ENCODE measurements at regions not wholly inside any gene's neighbourhood (a gene's known extent, or its start where the extent isn't known, plus 50 kb on each side); places are given as distances from the start of the nearest gene placed in this dataset.

- H3K27me3 ChIP-seq (replicated peaks in 2 of 5; ENCODE audit: control insufficient read depth in 4 of 5, insufficient read depth in 5 of 5, low read length in 4 of 5) = peaks cover 0 to 12% (median 2%) of the 10 kb centered on the region in 5 experiments
- H3K4me3 ChIP-seq (ENCODE audit: control insufficient read depth in 1 of 7, extremely low read depth in 1 of 7, insufficient read depth in 4 of 7, low read depth in 2 of 7, low read length in 6 of 7) = no peak overlapping the region
- ChIA-PET CTCF (no interaction called here), POLR2A (no interaction called here)
- DNase-seq = no peak
- no peak overlapping the region for H3K27ac ChIP-seq (ENCODE audit: insufficient read depth in 1 of 2, low read depth in 1 of 2, low read length in 2 of 2, poor library complexity in 1 of 2, severe bottlenecking in 2 of 2)
- no peaks in the 10 kb centered on the region for H3K4me1 ChIP-seq (ENCODE audit: control extremely low read depth in 1 of 4, control insufficient read depth in 4 of 4, insufficient read depth in 4 of 4, low read length in 3 of 4)
- 92% methylated on average over 8 of the region's 10 CpGs for WGBS (ENCODE audit: insufficient coverage)
- no peaks in the 10 kb centered on the region for H3K36me3 ChIP-seq (ENCODE audit: control insufficient read depth in 4 of 4, insufficient read depth in 4 of 4, low read length in 3 of 4)
- H3K9me3 ChIP-seq (ENCODE audit: control extremely low read depth in 1 of 5, control insufficient read depth in 4 of 5, insufficient read depth in 2 of 5, low read depth in 1 of 5, low read length in 4 of 5) = no peaks in the 10 kb centered on the region
Observed at GRCh38 chr1:8089535-8090228, 63.6 kb upstream of the ERRFI1 start.

DNA sequence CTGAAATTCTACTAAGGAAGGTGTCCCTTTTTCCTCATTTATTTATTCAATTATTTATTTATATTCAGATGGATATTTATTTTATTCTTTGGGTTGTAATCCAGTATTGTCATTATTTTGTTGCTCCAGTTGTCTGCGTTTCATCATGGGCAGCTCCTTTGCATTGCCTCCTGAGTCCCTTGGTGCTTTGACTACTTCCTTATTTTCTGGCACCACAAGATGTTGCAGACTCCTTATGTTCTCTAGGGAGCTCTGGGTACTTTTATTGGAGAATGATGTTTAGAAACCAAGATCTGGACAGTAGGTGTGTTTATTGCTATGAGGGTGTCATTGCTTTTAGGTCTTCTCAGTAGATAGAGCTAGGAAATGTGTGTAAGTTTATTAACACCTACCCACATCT, 59.9 kb upstream of the ERRFI1 start:
- WGBS (ENCODE audit: insufficient coverage) = no CpG with 5 or more reads among the region's 1 CpG
- Histone ChIP-seq H3K4me1 (ENCODE audit: control extremely low read depth in 1 of 4, control insufficient read depth in 4 of 4, insufficient read depth in 4 of 4, low read length in 3 of 4) (no peaks in the 10 kb centered on the region), H3K4me3 (ENCODE audit: control insufficient read depth in 1 of 7, extremely low read depth in 1 of 7, insufficient read depth in 4 of 7, low read depth in 2 of 7, low read length in 6 of 7) (no peak overlapping the region), H3K9me3 (ENCODE audit: control extremely low read depth in 1 of 5, control insufficient read depth in 4 of 5, insufficient read depth in 2 of 5, low read depth in 1 of 5, low read length in 4 of 5) (no peaks in the 10 kb centered on the region), H3K27me3 (replicated peaks in 2 of 5; ENCODE audit: control insufficient read depth in 4 of 5, insufficient read depth in 5 of 5, low read length in 4 of 5) (peaks cover 0 to 6% (median 2%) of the 10 kb centered on the region in 5 experiments), H3K36me3 (ENCODE audit: control insufficient read depth in 4 of 4, insufficient read depth in 4 of 4, low read length in 3 of 4) (no peaks in the 10 kb centered on the region), H3K27ac (ENCODE audit: insufficient read depth in 1 of 2, low read depth in 1 of 2, low read length in 2 of 2, poor library complexity in 1 of 2, severe bottlenecking in 2 of 2) (no peak overlapping the region)
- DNase-seq = peak in 2 of 3 donors; percentile 13 to 17
- ChIA-PET CTCF (no interaction called here), POLR2A (no interaction called here)

GRCh38 chr1:8084913-8085312, 58.8 kb upstream of the ERRFI1 start:
- H3K4me1 ChIP-seq (ENCODE audit: control extremely low read depth in 1 of 4, control insufficient read depth in 4 of 4, insufficient read depth in 4 of 4, low read length in 3 of 4) = no peaks in the 10 kb centered on the region
- no peaks in the 10 kb centered on the region for H3K36me3 ChIP-seq (ENCODE audit: control insufficient read depth in 4 of 4, insufficient read depth in 4 of 4, low read length in 3 of 4)
- no peaks in the 10 kb centered on the region for H3K9me3 ChIP-seq (ENCODE audit: control extremely low read depth in 1 of 5, control insufficient read depth in 4 of 5, insufficient read depth in 2 of 5, low read depth in 1 of 5, low read length in 4 of 5)
- H3K27me3 ChIP-seq (replicated peaks in 2 of 5; ENCODE audit: control insufficient read depth in 4 of 5, insufficient read depth in 5 of 5, low read length in 4 of 5) = peaks cover 0 to 10% (median 2%) of the 10 kb centered on the region in 5 experiments
- no peak overlapping the region for H3K27ac ChIP-seq (ENCODE audit: insufficient read depth in 1 of 2, low read depth in 1 of 2, low read length in 2 of 2, poor library complexity in 1 of 2, severe bottlenecking in 2 of 2)
- DNase-seq = no peak
- ChIA-PET POLR2A (no interaction called here), CTCF (no interaction called here)
- 100% methylated on average over 3 of the region's 6 CpGs for WGBS (ENCODE audit: insufficient coverage)
- no peak overlapping the region for H3K4me3 ChIP-seq (ENCODE audit: control insufficient read depth in 1 of 7, extremely low read depth in 1 of 7, insufficient read depth in 4 of 7, low read depth in 2 of 7, low read length in 6 of 7)

DNA sequence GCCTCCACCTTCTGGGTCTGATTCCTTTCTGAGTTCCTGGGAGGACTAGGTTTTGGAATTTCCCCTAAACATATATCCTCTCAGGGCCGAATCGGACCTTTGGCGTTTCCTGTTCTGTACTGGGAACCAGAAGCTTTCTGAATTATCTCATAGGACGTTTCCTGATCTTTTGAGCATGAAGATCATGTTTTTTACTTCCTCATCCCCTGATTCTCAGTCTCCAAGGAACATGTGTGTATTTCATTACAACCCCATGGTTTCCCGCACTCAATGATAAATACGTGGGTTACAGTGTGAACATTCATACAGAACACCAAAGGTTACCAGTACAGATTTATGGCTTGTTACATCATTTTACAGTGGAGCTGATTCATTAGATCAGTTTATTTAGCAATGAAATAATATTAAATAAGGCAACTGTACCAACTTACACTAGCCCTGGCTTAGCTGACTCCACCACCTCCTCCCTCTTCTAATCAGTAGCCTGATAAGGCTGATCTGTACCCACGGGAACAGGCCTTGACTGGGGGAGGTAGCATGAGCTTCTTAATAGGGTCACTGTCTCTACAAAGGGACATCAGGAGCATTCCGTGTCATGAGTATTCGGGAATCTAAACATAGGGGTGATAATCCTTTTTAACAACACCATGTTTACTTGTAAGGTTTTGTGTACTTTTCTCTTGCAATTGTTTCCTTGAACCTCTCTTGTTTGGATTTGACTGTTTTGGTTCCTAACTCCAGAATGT, 57.8 kb upstream of the ERRFI1 start:
- POLR2A ChIA-PET = no interaction called here
- no peaks in the 10 kb centered on the region for H3K4me1 ChIP-seq (ENCODE audit: control extremely low read depth in 1 of 4, control insufficient read depth in 4 of 4, insufficient read depth in 4 of 4, low read length in 3 of 4)
- DNase-seq = no peak
- H3K36me3 ChIP-seq (ENCODE audit: control insufficient read depth in 4 of 4, insufficient read depth in 4 of 4, low read length in 3 of 4) = no peaks in the 10 kb centered on the region
- H3K9me3 ChIP-seq (ENCODE audit: control extremely low read depth in 1 of 5, control insufficient read depth in 4 of 5, insufficient read depth in 2 of 5, low read depth in 1 of 5, low read length in 4 of 5) = no peaks in the 10 kb centered on the region
- CTCF ChIA-PET = interaction anchor here (1.1 kb wide), 1 partner anchor 11 kb away, joined by 3 read pairs; no protein-coding TSS in a partner anchor
- 45% methylated on average over 6 of the region's 9 CpGs for WGBS (ENCODE audit: insufficient coverage)
- peaks cover 0 to 4% (median 0%) of the 10 kb centered on the region in 5 experiments for H3K27me3 ChIP-seq (replicated peaks in 2 of 5; ENCODE audit: control insufficient read depth in 4 of 5, insufficient read depth in 5 of 5, low read length in 4 of 5)
- no peak overlapping the region for H3K4me3 ChIP-seq (ENCODE audit: control insufficient read depth in 1 of 7, extremely low read depth in 1 of 7, insufficient read depth in 4 of 7, low read depth in 2 of 7, low read length in 6 of 7)
- no peak overlapping the region for H3K27ac ChIP-seq (ENCODE audit: insufficient read depth in 1 of 2, low read depth in 1 of 2, low read length in 2 of 2, poor library complexity in 1 of 2, severe bottlenecking in 2 of 2)

DNA sequence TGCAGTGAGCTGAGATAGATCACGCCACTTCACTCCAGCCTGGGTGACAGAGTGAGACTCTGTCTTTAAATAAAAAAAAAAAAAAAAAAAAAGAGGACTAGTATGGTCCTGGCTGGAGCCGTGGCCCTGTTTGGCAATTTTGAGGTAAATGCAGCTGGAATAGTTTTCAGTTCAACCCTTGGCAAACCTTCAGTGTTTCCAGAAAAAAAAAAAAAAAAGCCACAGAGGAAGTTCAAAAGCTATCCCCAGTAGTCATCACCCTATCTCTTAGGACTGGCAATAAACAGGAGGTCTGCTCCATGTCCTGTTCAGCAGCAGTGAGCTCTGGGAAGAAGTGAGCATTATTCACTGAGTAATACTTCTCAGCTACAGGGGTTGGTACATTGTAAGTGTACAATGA, 56.8 kb upstream of the ERRFI1 start:
- Histone ChIP-seq H3K4me3 (ENCODE audit: control insufficient read depth in 1 of 7, extremely low read depth in 1 of 7, insufficient read depth in 4 of 7, low read depth in 2 of 7, low read length in 6 of 7) (no peak overlapping the region), H3K27ac (ENCODE audit: insufficient read depth in 1 of 2, low read depth in 1 of 2, low read length in 2 of 2, poor library complexity in 1 of 2, severe bottlenecking in 2 of 2) (no peak overlapping the region), H3K9me3 (ENCODE audit: control extremely low read depth in 1 of 5, control insufficient read depth in 4 of 5, insufficient read depth in 2 of 5, low read depth in 1 of 5, low read length in 4 of 5) (no peaks in the 10 kb centered on the region), H3K4me1 (ENCODE audit: control extremely low read depth in 1 of 4, control insufficient read depth in 4 of 4, insufficient read depth in 4 of 4, low read length in 3 of 4) (no peaks in the 10 kb centered on the region), H3K36me3 (ENCODE audit: control insufficient read depth in 4 of 4, insufficient read depth in 4 of 4, low read length in 3 of 4) (no peaks in the 10 kb centered on the region), H3K27me3 (replicated peaks in 2 of 5; ENCODE audit: control insufficient read depth in 4 of 5, insufficient read depth in 5 of 5, low read length in 4 of 5) (peaks cover 0 to 4% (median 0%) of the 10 kb centered on the region in 5 experiments)
- DNase-seq = no peak
- POLR2A ChIA-PET = no interaction called here
- CTCF ChIA-PET = no interaction called here
- 100% methylated on average over 1 of the region's 2 CpGs for WGBS (ENCODE audit: insufficient coverage)

- Histone ChIP-seq H3K9me3 (ENCODE audit: control extremely low read depth in 1 of 5, control insufficient read depth in 4 of 5, insufficient read depth in 2 of 5, low read depth in 1 of 5, low read length in 4 of 5) (no peaks in the 10 kb centered on the region), H3K27ac (ENCODE audit: insufficient read depth in 1 of 2, low read depth in 1 of 2, low read length in 2 of 2, poor library complexity in 1 of 2, severe bottlenecking in 2 of 2) (no peak overlapping the region), H3K27me3 (replicated peaks in 2 of 5; ENCODE audit: control insufficient read depth in 4 of 5, insufficient read depth in 5 of 5, low read length in 4 of 5) (peaks cover 0 to 4% (median 0%) of the 10 kb centered on the region in 5 experiments), H3K4me1 (ENCODE audit: control extremely low read depth in 1 of 4, control insufficient read depth in 4 of 4, insufficient read depth in 4 of 4, low read length in 3 of 4) (no peaks in the 10 kb centered on the region), H3K36me3 (ENCODE audit: control insufficient read depth in 4 of 4, insufficient read depth in 4 of 4, low read length in 3 of 4) (no peaks in the 10 kb centered on the region), H3K4me3 (ENCODE audit: control insufficient read depth in 1 of 7, extremely low read depth in 1 of 7, insufficient read depth in 4 of 7, low read depth in 2 of 7, low read length in 6 of 7) (no peak overlapping the region)
- DNase-seq = no peak
- WGBS (ENCODE audit: insufficient coverage) = 100% methylated on average over 4 of the region's 6 CpGs
- CTCF ChIA-PET = no interaction called here
- POLR2A ChIA-PET = no interaction called here
Observed at GRCh38 chr1:8078176-8078671, 52.1 kb upstream of the ERRFI1 start.

GRCh38 chr1:8077602-8078001, 51.5 kb upstream of the ERRFI1 start:
- CTCF ChIA-PET = no interaction called here
- Histone ChIP-seq H3K27me3 (replicated peaks in 2 of 5; ENCODE audit: control insufficient read depth in 4 of 5, insufficient read depth in 5 of 5, low read length in 4 of 5) (peaks cover 0 to 5% (median 0%) of the 10 kb centered on the region in 5 experiments), H3K9me3 (ENCODE audit: control extremely low read depth in 1 of 5, control insufficient read depth in 4 of 5, insufficient read depth in 2 of 5, low read depth in 1 of 5, low read length in 4 of 5) (no peaks in the 10 kb centered on the region), H3K4me1 (ENCODE audit: control extremely low read depth in 1 of 4, control insufficient read depth in 4 of 4, insufficient read depth in 4 of 4, low read length in 3 of 4) (no peaks in the 10 kb centered on the region), H3K27ac (ENCODE audit: insufficient read depth in 1 of 2, low read depth in 1 of 2, low read length in 2 of 2, poor library complexity in 1 of 2, severe bottlenecking in 2 of 2) (no peak overlapping the region), H3K36me3 (ENCODE audit: control insufficient read depth in 4 of 4, insufficient read depth in 4 of 4, low read length in 3 of 4) (no peaks in the 10 kb centered on the region), H3K4me3 (ENCODE audit: control insufficient read depth in 1 of 7, extremely low read depth in 1 of 7, insufficient read depth in 4 of 7, low read depth in 2 of 7, low read length in 6 of 7) (no peak overlapping the region)
- no peak for DNase-seq
- POLR2A ChIA-PET = no interaction called here
- 86% methylated on average over 1 of the region's 4 CpGs for WGBS (ENCODE audit: insufficient coverage)

Measured in common myeloid progenitor, CD34-positive (primary cell).